KG1 (cell line): ENCODE measurements at regions not wholly inside any gene's neighbourhood (a gene's known extent, or its start where the extent isn't known, plus 50 kb on each side); places are given as distances from the start of the nearest gene placed in this dataset.

Source experiments
- DNase-seq: peaks from one replicate; lab custom pipeline; 2025; lab: John Stamatoyannopoulos, UW

- DNase-seq, result no peak
Measured at GRCh38 chr5:143586781-143587362, 183.4 kb upstream of the NR3C1 start.

- no peak for DNase-seq
Measured at GRCh38 chr5:143585970-143586369, 182.5 kb upstream of the NR3C1 start.

GRCh38 chr5:143583409-143583808 is 179.9 kb upstream of the NR3C1 start:
- no peak for DNase-seq

GRCh38 chr5:143582869-143583268 is 179.4 kb upstream of the NR3C1 start:
- DNase-seq, result no peak

GRCh38 chr5:143582176-143582575 is 178.7 kb upstream of the NR3C1 start:
- no peak for DNase-seq

GRCh38 chr5:143581649-143582048 is 178.2 kb upstream of the NR3C1 start:
- no peak for DNase-seq

GRCh38 chr5:143581147-143581546 is 177.7 kb upstream of the NR3C1 start:
- no peak for DNase-seq

- DNase-seq, result no peak
Measured at GRCh38 chr5:143576711-143577484, 173.4 kb upstream of the NR3C1 start.

GRCh38 chr5:143575286-143575685 is 171.8 kb upstream of the NR3C1 start:
- no peak for DNase-seq

GRCh38 chr5:143574236-143574635 is 170.8 kb upstream of the NR3C1 start:
- DNase-seq, result no peak

GRCh38 chr5:143573568-143574170 is 170.2 kb upstream of the NR3C1 start:
- DNase-seq, result no peak

- DNase-seq, result no peak
Measured at GRCh38 chr5:143572671-143573070, 169.2 kb upstream of the NR3C1 start.

- no peak for DNase-seq
Measured at GRCh38 chr5:143571642-143572624, 168.4 kb upstream of the NR3C1 start.

GRCh38 chr5:143570989-143571388 is 167.5 kb upstream of the NR3C1 start:
- DNase-seq, result no peak

GRCh38 chr5:143569722-143570567 is 166.5 kb upstream of the NR3C1 start:
- DNase-seq, result no peak

GRCh38 chr5:143569213-143569701 is 165.8 kb upstream of the NR3C1 start:
- no peak for DNase-seq

- DNase-seq, result no peak
Measured at GRCh38 chr5:143567583-143568504, 164.4 kb upstream of the NR3C1 start.

- DNase-seq, result no peak
Measured at GRCh38 chr5:143566139-143566538, 162.7 kb upstream of the NR3C1 start.

- DNase-seq, result no peak
Measured at GRCh38 chr5:143564417-143564816, 160.9 kb upstream of the NR3C1 start.

GRCh38 chr5:143562935-143563334 is 159.4 kb upstream of the NR3C1 start:
- no peak for DNase-seq
